Lung (tissue), 11 donors: ENCODE measurements at regions not wholly inside any gene's neighbourhood (a gene's known extent, or its start where the extent isn't known, plus 50 kb on each side); places are given as distances from the start of the nearest gene placed in this dataset.

Source experiments
- ATAC-seq: fragments of 200-7000 bp; cut with Tn5 transposase; one replicate; pipeline ENCODE4 v1.9.1; 2020; ENCODE audit warnings: moderate number of reproducible peaks; ENCODE audit not compliant: insufficient read depth, low FRiP score
- DNase-seq, 3 donors: peaks; one replicate each; pipeline ENCODE4 v3.0.0-alpha.2; 2013 to 2017
- H3K27ac ChIP-seq, 2 donors: one replicate each; pipeline ENCODE4 v1.5.1; 2013; ENCODE audit warnings: mild to moderate bottlenecking in 2 of 2, moderate library complexity in 2 of 2, control low read depth in 1 of 2, inconsistent platforms in 1 of 2, low read depth in 1 of 2, low read length in 1 of 2
- H3K27me3 ChIP-seq, 3 donors: one replicate each; pipeline ENCODE4 v1.5.1; 2013; ENCODE audit warnings: low read length in 2 of 3; ENCODE audit not compliant: control insufficient read depth in 3 of 3, insufficient read depth in 3 of 3
- H3K36me3 ChIP-seq, 4 donors: one replicate each; pipeline ENCODE4 v1.5.1; 2013; ENCODE audit warnings: low read length in 4 of 4, mild to moderate bottlenecking in 1 of 4, moderate library complexity in 1 of 4; ENCODE audit not compliant: control insufficient read depth in 4 of 4, insufficient read depth in 4 of 4
- H3K4me1 ChIP-seq, 5 donors: one replicate each; pipeline ENCODE4 v1.5.1; 2013; ENCODE audit warnings: low read length in 5 of 5, mild to moderate bottlenecking in 2 of 5, moderate library complexity in 1 of 5; ENCODE audit not compliant: control insufficient read depth in 5 of 5, insufficient read depth in 5 of 5
- H3K4me3 ChIP-seq: one replicate; pipeline ENCODE4 v1.5.1; 2013; ENCODE audit warnings: mild to moderate bottlenecking, control low read depth, moderate library complexity
- H3K9ac ChIP-seq, 2 donors: one replicate each; pipeline ENCODE4 v1.5.1; 2013; ENCODE audit warnings: low read length in 2 of 2, control low read depth in 1 of 2; ENCODE audit not compliant: insufficient read depth in 1 of 2
- H3K9me3 ChIP-seq, 4 donors: one replicate each; pipeline ENCODE4 v1.5.1; 2013; ENCODE audit warnings: low read length in 3 of 4, mild to moderate bottlenecking in 1 of 4, moderate library complexity in 1 of 4; ENCODE audit not compliant: control insufficient read depth in 4 of 4, insufficient read depth in 3 of 4
- WGBS, 2 donors: extraction: QIAGEN DNeasy Blood & Tissue Kit; methylation state at CpG; one replicate each; pipeline ENCODE4 v1.1.7; 2013; 5-methylcytosine and 5-hydroxymethylcytosine counted together
- TF ChIP-seq, protein P1 (sequence below): IDR thresholded peaks from 2 replicates; pipeline ENCODE4 v1.5.1; 2012; ENCODE audit warnings: mild to moderate bottlenecking; ENCODE audit errors: control extremely low read depth, extremely low read depth
- donor health status: control.
- donor health status: control.
- donor health status: Bipolar disorder and iron deficiency.
- donor health status: healthy.
- donor health status: DM: yes; HTN: yes; CAD: no.

GRCh38 chrX:128901018-128901417 lies 622.3 kb downstream of the SMARCA1 start:
- H3K27me3 ChIP-seq = peaks cover 0 to 3% (median 2%) of the 10 kb centered on the region in 3 donors
- DNase-seq (no peak), ATAC-seq (no peak)
- no peak overlapping the region for H3K9ac ChIP-seq
- WGBS, 2 donors = 82 to 97% methylated on average over 2 of the region's 2 CpGs
- TF ChIP-seq, protein P1, sequence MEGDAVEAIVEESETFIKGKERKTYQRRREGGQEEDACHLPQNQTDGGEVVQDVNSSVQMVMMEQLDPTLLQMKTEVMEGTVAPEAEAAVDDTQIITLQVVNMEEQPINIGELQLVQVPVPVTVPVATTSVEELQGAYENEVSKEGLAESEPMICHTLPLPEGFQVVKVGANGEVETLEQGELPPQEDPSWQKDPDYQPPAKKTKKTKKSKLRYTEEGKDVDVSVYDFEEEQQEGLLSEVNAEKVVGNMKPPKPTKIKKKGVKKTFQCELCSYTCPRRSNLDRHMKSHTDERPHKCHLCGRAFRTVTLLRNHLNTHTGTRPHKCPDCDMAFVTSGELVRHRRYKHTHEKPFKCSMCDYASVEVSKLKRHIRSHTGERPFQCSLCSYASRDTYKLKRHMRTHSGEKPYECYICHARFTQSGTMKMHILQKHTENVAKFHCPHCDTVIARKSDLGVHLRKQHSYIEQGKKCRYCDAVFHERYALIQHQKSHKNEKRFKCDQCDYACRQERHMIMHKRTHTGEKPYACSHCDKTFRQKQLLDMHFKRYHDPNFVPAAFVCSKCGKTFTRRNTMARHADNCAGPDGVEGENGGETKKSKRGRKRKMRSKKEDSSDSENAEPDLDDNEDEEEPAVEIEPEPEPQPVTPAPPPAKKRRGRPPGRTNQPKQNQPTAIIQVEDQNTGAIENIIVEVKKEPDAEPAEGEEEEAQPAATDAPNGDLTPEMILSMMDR = no peak
- no peaks in the 10 kb centered on the region for H3K4me1 ChIP-seq
- no peak overlapping the region for H3K27ac ChIP-seq
- peaks cover 0 to 1% (median 0%) of the 10 kb centered on the region in 4 donors for H3K9me3 ChIP-seq
- no peaks in the 10 kb centered on the region for H3K36me3 ChIP-seq
- no peak overlapping the region for H3K4me3 ChIP-seq

- no peak for DNase-seq
- Histone ChIP-seq H3K27me3 (peaks cover 0 to 3% (median 2%) of the 10 kb centered on the region in 3 donors), H3K9ac (no peak overlapping the region), H3K27ac (no peak overlapping the region), H3K4me1 (no peaks in the 10 kb centered on the region), H3K36me3 (no peaks in the 10 kb centered on the region), H3K4me3 (no peak overlapping the region), H3K9me3 (no peaks in the 10 kb centered on the region)
- WGBS, 2 donors = 79 to 95% methylated on average over 3 of the region's 3 CpGs
- TF ChIP-seq, protein P1 = no peak
- ATAC-seq = no peak
Measured at GRCh38 chrX:128897621-128898020, 625.7 kb downstream of the SMARCA1 start.

DNA sequence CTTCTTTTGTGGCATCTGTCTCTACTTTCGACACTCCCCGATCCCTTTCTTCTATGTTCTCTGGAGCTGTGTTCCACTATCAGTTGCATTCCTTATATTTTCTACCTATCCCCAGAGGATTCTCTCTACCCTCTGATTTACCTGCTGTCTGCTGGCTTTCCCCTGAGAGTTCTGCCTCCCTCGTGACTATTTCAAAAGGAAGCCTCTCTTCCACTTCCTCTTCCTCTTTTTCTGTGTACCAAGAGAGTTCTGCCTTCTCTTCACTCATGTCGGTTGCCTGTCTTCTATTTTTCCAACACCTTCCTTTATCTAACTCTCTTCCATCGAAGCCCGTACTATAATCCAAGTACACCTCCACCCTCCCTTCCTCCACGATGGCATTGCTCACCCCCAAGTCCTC lies 631.7 kb downstream of the SMARCA1 start:
- no peak overlapping the region for H3K4me3 ChIP-seq
- TF ChIP-seq, protein P1 = no peak
- WGBS, 2 donors = 71 to 74% methylated on average over 7 of the region's 7 CpGs
- ATAC-seq = no peak
- H3K9me3 ChIP-seq = no peaks in the 10 kb centered on the region
- H3K4me1 ChIP-seq = no peaks in the 10 kb centered on the region
- no peak overlapping the region for H3K27ac ChIP-seq
- H3K9ac ChIP-seq = no peak overlapping the region
- peaks cover 0 to 3% (median 0%) of the 10 kb centered on the region in 3 donors for H3K27me3 ChIP-seq
- no peak for DNase-seq
- H3K36me3 ChIP-seq = no peaks in the 10 kb centered on the region

- Histone ChIP-seq H3K27ac (no peak overlapping the region), H3K4me1 (no peaks in the 10 kb centered on the region), H3K4me3 (no peak overlapping the region), H3K9ac (no peak overlapping the region), H3K9me3 (no peaks in the 10 kb centered on the region), H3K36me3 (no peaks in the 10 kb centered on the region), H3K27me3 (peaks cover 0 to 4% (median 0%) of the 10 kb centered on the region in 3 donors)
- ATAC-seq = no peak
- WGBS, 2 donors = 83 to 100% methylated on average over 2 of the region's 2 CpGs
- no peak for DNase-seq
- TF ChIP-seq, protein P1 = no peak
Measured at GRCh38 chrX:128884430-128884829, 638.9 kb downstream of the SMARCA1 start.
